A673 (cell line): ENCODE measurements at regions not wholly inside any gene's neighbourhood (a gene's known extent, or its start where the extent isn't known, plus 50 kb on each side); places are given as distances from the start of the nearest gene placed in this dataset.
"Not testable (repeated sequence)": the region's sequence is repeated elsewhere in the genome, so short reads cannot be mapped to it uniquely, and the experiment has no call there.

Experiments used
- BruUV-seq: library from RNA; stranded (reverse); fragments of 400-500 nt; replicated peaks from 2 replicates; lab custom pipeline; 2021; lab: Mats Ljungman, UMichigan
- CTCF ChIA-PET: fragments of 300-600 bp; sonication (Branson Sonifier 250); formaldehyde crosslinking; loops from one replicate; lab custom pipeline; 2022; ENCODE audit warnings: antibody characterized with exemption; lab: Charles Lee
- POLR2A ChIA-PET: fragments of 300-600 bp; sonication (Branson Sonifier 250); formaldehyde crosslinking; loops from one replicate; lab custom pipeline; 2022; ENCODE audit warnings: antibody characterized with exemption; ENCODE audit not compliant: low non-redundant PET; lab: Charles Lee
- DNase-seq: peaks from one replicate; pipeline ENCODE4 v3.0.0-alpha.2; 2015; ENCODE audit warnings: low spot score
- H3K27ac ChIP-seq: fragments of 200-600 bp; sonication (generic); 2 replicates; pipeline ENCODE4 v1.5.1; 2016; ENCODE audit warnings: mixed run types, low read depth, mild to moderate bottlenecking, mixed read lengths, antibody characterized with exemption, low read length; ENCODE audit not compliant: poor library complexity, severe bottlenecking
- H3K27me3 ChIP-seq: fragments of 200-600 bp; sonication (generic); replicated peaks from 2 replicates; pipeline ENCODE4 v1.6.1; 2017; ENCODE audit warnings: mixed run types, low read depth, mild to moderate bottlenecking, mixed read lengths, antibody characterized with exemption, low read length; ENCODE audit not compliant: insufficient read depth, poor library complexity
- H3K36me3 ChIP-seq: fragments of 200-600 bp; sonication (generic); 2 replicates; pipeline ENCODE4 v1.6.1; 2016; ENCODE audit warnings: mixed run types, mild to moderate bottlenecking, mixed read lengths, antibody characterized with exemption, low read length; ENCODE audit not compliant: insufficient read depth, poor library complexity, severe bottlenecking
- H3K4me1 ChIP-seq: fragments of 200-600 bp; sonication (generic); 2 replicates; pipeline ENCODE4 v1.6.1; 2017; ENCODE audit warnings: mixed run types, mild to moderate bottlenecking, mixed read lengths, antibody characterized with exemption, low read length; ENCODE audit not compliant: insufficient read depth, poor library complexity, severe bottlenecking
- H3K4me3 ChIP-seq: fragments of 200-600 bp; sonication (generic); 2 replicates; pipeline ENCODE4 v1.5.1; 2016; ENCODE audit warnings: low read depth, mixed run types, mild to moderate bottlenecking, mixed read lengths, low read length; ENCODE audit not compliant: poor library complexity, severe bottlenecking
- H3K9me3 ChIP-seq: fragments of 200-600 bp; sonication (generic); 2 replicates; pipeline ENCODE4 v1.6.1; 2016; ENCODE audit warnings: mixed run types, low read depth, mild to moderate bottlenecking, mixed read lengths, antibody characterized with exemption, low read length; ENCODE audit not compliant: poor library complexity, severe bottlenecking
- EZH2 ChIP-seq: fragments of 200-600 bp; sonication (generic); IDR thresholded peaks from 2 replicates; pipeline ENCODE4 v1.6.1; 2017; ENCODE audit warnings: borderline replicate concordance, low read depth, mild to moderate bottlenecking, mixed read lengths, antibody characterized with exemption, low read length; ENCODE audit not compliant: poor library complexity, severe bottlenecking
- intact Hi-C: fragments of 100-400 bp; cut with micrococcal nuclease; formaldehyde crosslinking; loops from one replicate; pipeline ENCODE4 v1.10.0; 2022; ENCODE audit not compliant: unreplicated experiment
- TF ChIP-seq, protein P1 (sequence below): fragments of 300-800, 200-600 bp; sonication (generic); conservative IDR thresholded peaks from 2 replicates; pipeline ENCODE4 v1.5.1; 2017; ENCODE audit warnings: low read depth, mild to moderate bottlenecking, antibody characterized with exemption, low read length, moderate library complexity, mixed read lengths

GRCh38 chr7:42543953-42544352 is 306.9 kb upstream of the GLI3 start:
- POLR2A ChIA-PET = no interaction called here

GRCh38 chr7:42542446-42542845 is 305.4 kb upstream of the GLI3 start:
- H3K4me3 ChIP-seq, H3K27ac ChIP-seq, DNase-seq, BruUV-seq, H3K27me3 ChIP-seq, intact Hi-C loops, CTCF ChIA-PET, POLR2A ChIA-PET, H3K36me3 ChIP-seq, H3K4me1 ChIP-seq: not testable (repeated sequence)
- peaks cover 16% of the 10 kb centered on the region for H3K9me3 ChIP-seq

More at GRCh38 chr7:42543953-42544352, 306.9 kb upstream of the GLI3 start:
- CTCF ChIA-PET = no interaction called here
- no peak overlapping the region for H3K27ac ChIP-seq
- TF ChIP-seq EZH2 = no peak
- TF ChIP-seq, protein P1, sequence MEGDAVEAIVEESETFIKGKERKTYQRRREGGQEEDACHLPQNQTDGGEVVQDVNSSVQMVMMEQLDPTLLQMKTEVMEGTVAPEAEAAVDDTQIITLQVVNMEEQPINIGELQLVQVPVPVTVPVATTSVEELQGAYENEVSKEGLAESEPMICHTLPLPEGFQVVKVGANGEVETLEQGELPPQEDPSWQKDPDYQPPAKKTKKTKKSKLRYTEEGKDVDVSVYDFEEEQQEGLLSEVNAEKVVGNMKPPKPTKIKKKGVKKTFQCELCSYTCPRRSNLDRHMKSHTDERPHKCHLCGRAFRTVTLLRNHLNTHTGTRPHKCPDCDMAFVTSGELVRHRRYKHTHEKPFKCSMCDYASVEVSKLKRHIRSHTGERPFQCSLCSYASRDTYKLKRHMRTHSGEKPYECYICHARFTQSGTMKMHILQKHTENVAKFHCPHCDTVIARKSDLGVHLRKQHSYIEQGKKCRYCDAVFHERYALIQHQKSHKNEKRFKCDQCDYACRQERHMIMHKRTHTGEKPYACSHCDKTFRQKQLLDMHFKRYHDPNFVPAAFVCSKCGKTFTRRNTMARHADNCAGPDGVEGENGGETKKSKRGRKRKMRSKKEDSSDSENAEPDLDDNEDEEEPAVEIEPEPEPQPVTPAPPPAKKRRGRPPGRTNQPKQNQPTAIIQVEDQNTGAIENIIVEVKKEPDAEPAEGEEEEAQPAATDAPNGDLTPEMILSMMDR = no peak
- peaks cover 16% of the 10 kb centered on the region for H3K9me3 ChIP-seq
- no TSS peak for BruUV-seq
- no peaks in the 10 kb centered on the region for H3K36me3 ChIP-seq
- no peak for DNase-seq
- H3K4me3 ChIP-seq = no peak overlapping the region
- no peaks in the 10 kb centered on the region for H3K4me1 ChIP-seq
- intact Hi-C loops = no loop called here
- no peaks in the 10 kb centered on the region for H3K27me3 ChIP-seq

DNA sequence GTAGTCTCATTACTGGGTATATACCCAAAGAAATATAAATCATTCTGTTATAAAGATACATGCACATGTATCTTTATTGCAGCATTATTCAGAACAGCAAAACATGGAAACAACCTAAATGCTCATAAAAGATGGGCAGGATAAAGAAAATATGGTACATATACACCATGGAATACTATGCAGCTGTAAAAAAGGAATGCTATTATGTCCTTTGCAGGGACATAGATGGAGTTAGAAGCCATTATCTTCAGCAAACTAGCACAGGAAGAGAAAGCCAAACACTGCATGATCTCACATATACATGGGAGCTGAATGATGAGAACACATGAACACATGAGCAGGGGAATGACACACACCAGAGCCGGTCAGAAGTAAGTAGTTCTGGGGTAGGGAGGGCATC is 297.4 kb upstream of the GLI3 start:
- ChIA-PET POLR2A (no interaction called here), CTCF (no interaction called here)
- TF ChIP-seq EZH2 = no peak
- TF ChIP-seq, protein P1 = no peak
- Histone ChIP-seq H3K4me3 (no peak overlapping the region), H3K9me3 (no peaks in the 10 kb centered on the region), H3K27me3 (no peaks in the 10 kb centered on the region), H3K4me1 (no peaks in the 10 kb centered on the region), H3K36me3 (no peaks in the 10 kb centered on the region), H3K27ac (no peak overlapping the region)
- DNase-seq = no peak
- intact Hi-C loops = no loop called here
- BruUV-seq = no TSS peak

GRCh38 chr7:42527004-42527403 is 290.0 kb upstream of the GLI3 start:
- no peak for DNase-seq
- Histone ChIP-seq H3K4me3 (no peak overlapping the region), H3K4me1 (no peaks in the 10 kb centered on the region), H3K36me3 (no peaks in the 10 kb centered on the region), H3K27me3 (no peaks in the 10 kb centered on the region), H3K27ac (no peak overlapping the region), H3K9me3 (peaks cover 10% of the 10 kb centered on the region)
- ChIA-PET POLR2A (no interaction called here), CTCF (no interaction called here)
- no TSS peak for BruUV-seq
- intact Hi-C loops = no loop called here
- TF ChIP-seq, protein P1 = no peak
